ENCODE measurements at regions not wholly inside any gene's neighbourhood (a gene's known extent, or its start where the extent isn't known, plus 50 kb on each side); places are given as distances from the start of the nearest gene placed in this dataset.

- TF ChIP-seq POLR2A (IDR thresholded peaks at IDR 0.05): no peak
- TF ChIP-seq CTCF (IDR thresholded peaks at IDR 0.05): no peak
- H3K4me1 ChIP-seq: no peaks in the 10 kb centered on the region
- ATAC-seq (no peak), DNase-seq (no peak)
- H3K4me3 ChIP-seq: no peak overlapping the region
- no peaks in the 10 kb centered on the region for H3K27me3 ChIP-seq
- no peak overlapping the region for H3K27ac ChIP-seq
- intact Hi-C loops (cut with DNase I): no loop called here
- H3K36me3 ChIP-seq: no peaks in the 10 kb centered on the region
- peaks cover 0 to 5% (median 0%) of the 10 kb centered on the region in 12 donors for H3K9me3 ChIP-seq
These were observed 1064.4 kb downstream of the NCAM2 start for GRCh38 chr21:22062472-22063139.

- TF ChIP-seq CTCF (IDR thresholded peaks at IDR 0.05) (no peak), POLR2A (IDR thresholded peaks at IDR 0.05) (no peak)
- H3K4me1 ChIP-seq: no peaks in the 10 kb centered on the region
- intact Hi-C loops (cut with DNase I): no loop called here
- ATAC-seq (no peak), DNase-seq (no peak)
- no peaks in the 10 kb centered on the region for H3K27me3 ChIP-seq
- H3K36me3 ChIP-seq: no peaks in the 10 kb centered on the region
- H3K9me3 ChIP-seq: peaks cover 0 to 5% (median 0%) of the 10 kb centered on the region in 12 donors
- no peak overlapping the region for H3K4me3 ChIP-seq
- H3K27ac ChIP-seq: no peak overlapping the region
- 62 to 74% (median 72%) methylated on average over 2 of the region's 2 CpGs for WGBS, 4 donors
These were observed 1064.9 kb downstream of the NCAM2 start for GRCh38 chr21:22063140-22063539.

GRCh38 chr21:22076471-22076870, 1078.3 kb downstream of the NCAM2 start:
- no peak for ATAC-seq
- no peak for DNase-seq
- TF ChIP-seq POLR2A (IDR thresholded peaks at IDR 0.05) (no peak), CTCF (IDR thresholded peaks at IDR 0.05) (no peak)
- no peaks in the 10 kb centered on the region for H3K36me3 ChIP-seq
- H3K27me3 ChIP-seq: no peaks in the 10 kb centered on the region
- intact Hi-C loops (cut with DNase I): no loop called here
- WGBS, 4 donors: 59 to 66% (median 62%) methylated on average over 4 of the region's 4 CpGs
- H3K9me3 ChIP-seq: peaks cover 0 to 12% (median 2%) of the 10 kb centered on the region in 12 donors
- no peak overlapping the region for H3K4me3 ChIP-seq
- H3K4me1 ChIP-seq: no peaks in the 10 kb centered on the region
- no peak overlapping the region for H3K27ac ChIP-seq

- no peaks in the 10 kb centered on the region for H3K4me1 ChIP-seq
- no peak for ATAC-seq
- no peak for TF ChIP-seq POLR2A (IDR thresholded peaks at IDR 0.05)
- no peak for TF ChIP-seq CTCF (IDR thresholded peaks at IDR 0.05)
- no peaks in the 10 kb centered on the region for H3K36me3 ChIP-seq
- intact Hi-C loops (cut with DNase I): no loop called here
- DNase-seq: no peak
- no peak overlapping the region for H3K4me3 ChIP-seq
- 75 to 81% (median 79%) methylated on average over 3 of the region's 3 CpGs for WGBS, 4 donors
- peaks cover 0 to 17% (median 4%) of the 10 kb centered on the region in 12 donors for H3K9me3 ChIP-seq
- H3K27ac ChIP-seq: no peak overlapping the region
- no peaks in the 10 kb centered on the region for H3K27me3 ChIP-seq
These were observed 1085.7 kb downstream of the NCAM2 start for GRCh38 chr21:22083899-22084298.
